T-helper 17 cell (primary cell): ENCODE measurements at regions not wholly inside any gene's neighbourhood (a gene's known extent, or its start where the extent isn't known, plus 50 kb on each side); places are given as distances from the start of the nearest gene placed in this dataset.

Source experiments
- ATAC-seq: fragments of 150-1000 bp; cut with Tn5 transposase; 2 replicates; pipeline ENCODE4 v1.10.0; 2021; ENCODE audit warnings: mild to moderate bottlenecking, moderate library complexity
- DNase-seq, 3 donors: peaks; one replicate each; pipeline versions ENCODE4 v3.0.0 to v3.0.0-alpha.2; 2020 to 2021
- H3K9me3 ChIP-seq: one replicate; pipeline ENCODE4 v1.7.0; 2013; ENCODE audit warnings: low read length, mild to moderate bottlenecking; ENCODE audit not compliant: control insufficient read depth, poor library complexity, severe bottlenecking
- H3K27ac Mint-ChIP-seq: one replicate; pipeline ENCODE4 v1.8.0; 2022; ENCODE audit warnings: mild to moderate bottlenecking, moderate library complexity, mixed read lengths
- H3K27me3 Mint-ChIP-seq: one replicate; pipeline ENCODE4 v1.8.0; 2022; ENCODE audit warnings: mixed read lengths
- H3K36me3 Mint-ChIP-seq: one replicate; pipeline ENCODE4 v1.8.0; 2022; ENCODE audit warnings: low read depth, mixed read lengths
- H3K4me1 Mint-ChIP-seq: one replicate; pipeline ENCODE4 v1.8.0; 2022; ENCODE audit warnings: mild to moderate bottlenecking, mixed read lengths
- H3K4me3 Mint-ChIP-seq: one replicate; pipeline ENCODE4 v1.8.0; 2022; ENCODE audit warnings: mild to moderate bottlenecking, moderate library complexity, mixed read lengths

GRCh38 chr13:70448820-70449219, 340.6 kb upstream of the KLHL1 start:
- Mint-ChIP-seq H3K4me1 (no peaks in the 10 kb centered on the region), H3K4me3 (no peak overlapping the region), H3K36me3 (no peaks in the 10 kb centered on the region), H3K27me3 (no peaks in the 10 kb centered on the region), H3K27ac (no peak overlapping the region)
- DNase-seq (no peak), ATAC-seq (no peak)
- no peaks in the 10 kb centered on the region for H3K9me3 ChIP-seq

DNA sequence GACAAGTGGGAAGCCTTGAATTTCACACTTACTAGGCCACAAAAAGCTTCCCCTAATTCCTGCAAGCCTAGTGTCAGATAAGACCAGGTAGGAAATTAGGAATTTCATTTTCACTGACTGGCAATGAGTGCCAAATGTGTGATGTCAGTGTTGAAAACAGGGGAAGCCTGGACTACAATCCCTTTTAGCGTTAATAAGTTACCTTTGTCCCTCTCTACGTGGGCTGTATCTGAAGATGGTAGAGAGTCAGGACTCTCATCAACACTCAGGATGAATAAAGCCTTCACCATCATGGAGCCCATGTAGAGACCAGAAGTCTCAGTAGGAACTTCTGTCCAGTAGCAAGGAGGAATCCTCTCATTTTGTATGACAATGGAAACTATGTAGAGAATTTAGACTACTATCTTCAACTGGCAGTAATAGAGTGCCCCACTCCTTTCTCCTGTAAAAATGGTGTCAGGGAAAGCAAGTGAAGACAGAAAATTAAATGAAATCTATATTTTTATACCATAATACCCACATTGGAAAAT, 324.1 kb upstream of the KLHL1 start:
- ATAC-seq (no peak), DNase-seq (no peak)
- no peaks in the 10 kb centered on the region for H3K4me1 Mint-ChIP-seq
- H3K36me3 Mint-ChIP-seq = no peaks in the 10 kb centered on the region
- no peak overlapping the region for H3K27ac Mint-ChIP-seq
- H3K27me3 Mint-ChIP-seq = no peaks in the 10 kb centered on the region
- peaks cover 3% of the 10 kb centered on the region for H3K9me3 ChIP-seq
- no peak overlapping the region for H3K4me3 Mint-ChIP-seq

GRCh38 chr13:70430256-70430655, 322.0 kb upstream of the KLHL1 start:
- no peaks in the 10 kb centered on the region for H3K36me3 Mint-ChIP-seq
- no peak overlapping the region for H3K4me3 Mint-ChIP-seq
- H3K4me1 Mint-ChIP-seq = no peaks in the 10 kb centered on the region
- ATAC-seq (no peak), DNase-seq (no peak)
- H3K9me3 ChIP-seq = peaks cover 3% of the 10 kb centered on the region
- H3K27ac Mint-ChIP-seq = no peak overlapping the region
- H3K27me3 Mint-ChIP-seq = no peaks in the 10 kb centered on the region

DNA sequence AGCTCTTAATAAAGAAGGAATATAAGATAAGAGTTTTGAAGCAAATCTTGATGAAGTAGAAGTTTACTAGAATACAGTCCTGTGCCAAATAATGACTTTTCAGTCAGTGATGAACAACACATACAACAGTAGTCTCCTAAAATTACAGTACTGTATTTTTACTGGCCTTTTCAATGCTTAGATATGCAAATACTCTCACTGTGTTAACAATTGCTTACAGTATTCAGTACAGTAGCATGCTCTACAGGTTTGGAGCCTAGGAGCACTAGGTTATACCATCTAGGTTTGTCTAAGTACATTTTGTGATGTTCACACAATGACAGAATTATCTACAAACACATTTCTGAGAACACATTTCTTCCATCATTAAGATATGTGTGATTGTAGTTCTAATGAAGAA, 316.7 kb upstream of the KLHL1 start:
- H3K9me3 ChIP-seq = no peaks in the 10 kb centered on the region
- Mint-ChIP-seq H3K27ac (no peak overlapping the region), H3K27me3 (no peaks in the 10 kb centered on the region), H3K4me1 (no peaks in the 10 kb centered on the region), H3K36me3 (no peaks in the 10 kb centered on the region), H3K4me3 (no peak overlapping the region)
- DNase-seq (no peak), ATAC-seq (no peak)

GRCh38 chr13:70424428-70424827, 316.2 kb upstream of the KLHL1 start:
- no peak for DNase-seq
- no peaks in the 10 kb centered on the region for H3K27me3 Mint-ChIP-seq

DNA sequence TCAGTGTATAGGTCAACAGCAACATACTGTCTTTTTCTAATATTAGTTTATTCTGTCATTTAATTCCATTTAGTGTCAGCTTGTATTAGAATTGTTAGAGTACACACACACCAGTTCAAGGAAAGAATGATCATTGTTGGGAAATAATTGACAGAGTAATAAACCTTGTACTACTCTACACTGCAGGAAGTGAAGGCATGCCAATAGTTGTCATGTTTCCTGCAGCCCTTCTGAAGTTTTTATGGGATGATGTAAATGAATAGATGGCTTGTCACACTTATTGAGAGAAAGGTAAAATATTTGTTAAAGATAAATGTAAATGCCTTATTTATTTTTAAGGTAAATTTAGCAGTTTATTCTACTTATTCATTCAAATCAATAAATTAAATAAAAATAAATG, 306.9 kb upstream of the KLHL1 start:
- no peaks in the 10 kb centered on the region for H3K36me3 Mint-ChIP-seq
- H3K4me1 Mint-ChIP-seq = no peaks in the 10 kb centered on the region
- no peak overlapping the region for H3K27ac Mint-ChIP-seq
- no peak overlapping the region for H3K4me3 Mint-ChIP-seq
- ATAC-seq = no peak
- no peak for DNase-seq
- no peaks in the 10 kb centered on the region for H3K9me3 ChIP-seq
- no peaks in the 10 kb centered on the region for H3K27me3 Mint-ChIP-seq

More at GRCh38 chr13:70424428-70424827, 316.2 kb upstream of the KLHL1 start:
- Mint-ChIP-seq H3K36me3 (no peaks in the 10 kb centered on the region), H3K4me3 (no peak overlapping the region), H3K27ac (no peak overlapping the region), H3K4me1 (no peaks in the 10 kb centered on the region)
- no peak for ATAC-seq
- no peaks in the 10 kb centered on the region for H3K9me3 ChIP-seq

DNA sequence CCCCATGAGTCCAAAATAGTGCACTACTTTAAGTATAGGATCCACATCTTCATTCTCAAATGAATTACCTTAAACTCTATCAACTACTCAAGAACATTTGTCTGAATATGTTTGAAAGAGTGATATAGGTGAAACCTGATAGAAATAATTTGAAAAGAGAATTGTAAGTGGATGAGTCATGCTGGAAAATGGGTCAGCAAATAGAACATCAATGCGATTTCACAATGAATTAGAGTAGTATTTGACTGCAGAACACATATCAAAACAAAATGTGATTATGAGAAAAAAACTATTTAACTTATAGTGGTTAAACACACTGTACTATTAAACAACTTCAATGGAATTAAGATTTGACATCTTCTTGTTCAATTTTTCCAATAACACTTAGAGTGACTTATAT, 300.6 kb upstream of the KLHL1 start:
- Mint-ChIP-seq H3K4me3 (no peak overlapping the region), H3K27me3 (no peaks in the 10 kb centered on the region), H3K36me3 (no peaks in the 10 kb centered on the region), H3K4me1 (no peaks in the 10 kb centered on the region), H3K27ac (no peak overlapping the region)
- ATAC-seq (no peak), DNase-seq (no peak)
- no peaks in the 10 kb centered on the region for H3K9me3 ChIP-seq

DNA sequence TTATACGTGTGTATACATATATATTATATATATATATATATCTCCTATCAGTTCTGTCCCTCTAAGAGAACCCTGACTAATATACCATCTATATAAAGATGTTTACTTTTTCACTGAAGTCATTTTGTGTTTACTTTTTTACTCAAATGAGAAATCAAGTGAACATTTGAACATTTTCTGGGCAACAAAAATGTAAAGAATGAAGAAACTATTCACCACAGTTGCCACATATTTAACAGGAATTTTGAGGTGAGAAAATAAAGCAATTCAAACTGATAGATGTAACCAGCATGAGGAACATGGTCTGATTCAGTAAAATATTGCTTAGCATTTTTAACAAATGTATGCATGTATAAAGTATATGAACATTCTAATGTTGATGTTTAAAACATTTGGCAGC, 299.2 kb upstream of the KLHL1 start:
- no peak overlapping the region for H3K4me3 Mint-ChIP-seq
- ATAC-seq = no peak
- H3K36me3 Mint-ChIP-seq = no peaks in the 10 kb centered on the region
- no peaks in the 10 kb centered on the region for H3K27me3 Mint-ChIP-seq
- no peaks in the 10 kb centered on the region for H3K4me1 Mint-ChIP-seq
- no peak overlapping the region for H3K27ac Mint-ChIP-seq
- no peak for DNase-seq
- no peaks in the 10 kb centered on the region for H3K9me3 ChIP-seq

GRCh38 chr13:70405266-70405665, 297.0 kb upstream of the KLHL1 start:
- Mint-ChIP-seq H3K4me3 (no peak overlapping the region), H3K27me3 (no peaks in the 10 kb centered on the region), H3K27ac (no peak overlapping the region), H3K4me1 (no peaks in the 10 kb centered on the region), H3K36me3 (no peaks in the 10 kb centered on the region)
- ATAC-seq (no peak), DNase-seq (no peak)
- no peaks in the 10 kb centered on the region for H3K9me3 ChIP-seq

DNA sequence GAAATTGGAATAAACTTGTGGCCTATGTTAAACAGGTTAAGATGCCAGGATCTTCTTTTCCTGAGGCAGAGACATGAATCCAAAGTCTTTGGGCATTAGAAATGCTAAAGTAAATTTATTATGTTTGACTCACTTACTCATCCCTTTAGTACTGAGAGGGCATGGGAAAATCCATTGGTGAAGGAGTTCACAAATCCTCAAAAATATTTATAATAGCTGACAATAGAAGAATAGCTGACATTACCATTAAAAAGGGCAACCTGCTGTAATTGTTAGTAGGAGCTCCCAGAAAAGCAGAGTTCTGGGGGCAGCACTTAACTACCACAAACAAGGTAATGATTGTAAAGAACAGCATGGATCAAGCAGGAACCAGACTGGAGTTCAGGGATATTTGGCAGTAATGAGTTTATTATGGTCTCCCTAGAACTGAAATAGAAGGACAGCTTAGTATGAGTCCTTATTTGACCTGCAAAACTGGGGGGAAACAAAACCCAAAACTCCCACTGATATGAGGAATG, 285.8 kb upstream of the KLHL1 start:
- Mint-ChIP-seq H3K27me3 (no peaks in the 10 kb centered on the region), H3K36me3 (no peaks in the 10 kb centered on the region), H3K27ac (no peak overlapping the region), H3K4me1 (no peaks in the 10 kb centered on the region), H3K4me3 (no peak overlapping the region)
- ATAC-seq (no peak), DNase-seq (no peak)
- H3K9me3 ChIP-seq = no peaks in the 10 kb centered on the region

GRCh38 chr13:70391678-70392077, 283.4 kb upstream of the KLHL1 start:
- no peaks in the 10 kb centered on the region for H3K4me1 Mint-ChIP-seq
- H3K27me3 Mint-ChIP-seq = no peaks in the 10 kb centered on the region
- H3K4me3 Mint-ChIP-seq = no peak overlapping the region
- no peaks in the 10 kb centered on the region for H3K9me3 ChIP-seq
- no peaks in the 10 kb centered on the region for H3K36me3 Mint-ChIP-seq
- no peak overlapping the region for H3K27ac Mint-ChIP-seq
- no peak for DNase-seq
- ATAC-seq = no peak

GRCh38 chr13:70390968-70391367, 282.7 kb upstream of the KLHL1 start:
- H3K4me3 Mint-ChIP-seq = no peak overlapping the region
- H3K27ac Mint-ChIP-seq = no peak overlapping the region
- ATAC-seq (no peak), DNase-seq (no peak)
- no peaks in the 10 kb centered on the region for H3K36me3 Mint-ChIP-seq
- H3K9me3 ChIP-seq = no peaks in the 10 kb centered on the region
- H3K4me1 Mint-ChIP-seq = no peaks in the 10 kb centered on the region
- H3K27me3 Mint-ChIP-seq = no peaks in the 10 kb centered on the region

DNA sequence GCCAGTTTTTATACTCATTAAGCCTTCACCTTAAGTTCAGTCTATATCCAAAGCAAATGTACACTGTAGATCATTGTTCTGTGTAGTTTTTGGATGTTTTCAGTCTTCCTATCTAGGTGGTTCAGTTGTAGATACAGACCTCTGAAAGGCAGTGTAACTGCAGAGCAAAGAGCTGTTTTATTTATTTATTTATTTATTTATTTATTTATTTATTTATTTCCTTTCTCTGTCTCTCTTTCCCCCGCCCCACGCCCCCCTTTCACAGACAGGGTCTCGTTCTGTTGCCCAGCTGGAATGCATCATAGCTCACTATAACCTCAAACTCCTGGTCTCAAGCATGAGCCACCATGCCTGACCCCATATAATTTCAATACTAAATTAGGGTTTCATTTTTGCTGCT, 281.8 kb upstream of the KLHL1 start:
- Mint-ChIP-seq H3K4me1 (no peaks in the 10 kb centered on the region), H3K4me3 (no peak overlapping the region), H3K27ac (no peak overlapping the region), H3K27me3 (no peaks in the 10 kb centered on the region), H3K36me3 (no peaks in the 10 kb centered on the region)
- no peaks in the 10 kb centered on the region for H3K9me3 ChIP-seq
- ATAC-seq (no peak), DNase-seq (no peak)

DNA sequence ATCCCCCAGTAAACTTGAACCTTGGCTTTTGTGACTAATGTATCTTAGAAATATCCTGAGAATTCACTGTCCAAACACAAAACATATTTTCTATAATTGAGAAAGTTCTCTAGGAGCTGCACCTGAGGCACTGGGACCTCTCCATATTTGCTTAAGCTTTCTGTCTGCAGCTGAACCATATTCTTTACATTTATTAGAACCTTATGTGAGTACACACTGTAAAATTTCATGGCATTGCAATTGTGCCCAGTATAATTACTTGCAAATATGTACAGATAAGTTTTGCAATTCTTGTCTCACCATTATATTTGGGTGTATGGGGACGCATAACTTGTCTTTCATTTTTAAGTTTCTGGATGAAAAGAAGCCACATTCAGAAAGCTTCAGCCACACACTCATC, 280.7 kb upstream of the KLHL1 start:
- Mint-ChIP-seq H3K27ac (no peak overlapping the region), H3K36me3 (no peaks in the 10 kb centered on the region), H3K4me1 (no peaks in the 10 kb centered on the region), H3K27me3 (no peaks in the 10 kb centered on the region), H3K4me3 (no peak overlapping the region)
- H3K9me3 ChIP-seq = no peaks in the 10 kb centered on the region
- ATAC-seq (no peak), DNase-seq (no peak)
